Peyer's patch (tissue), 4 donors: ENCODE measurements at regions not wholly inside any gene's neighbourhood (a gene's known extent, or its start where the extent isn't known, plus 50 kb on each side); places are given as distances from the start of the nearest gene placed in this dataset.

Experiments used
- CTCF ChIP-seq, 6 experiments: fragments of 450-650 bp in 4 of 6; fragments of 200-600 bp in 2 of 6; sonication (generic) in 1 of 6; IDR thresholded peaks; one replicate each; pipeline ENCODE4 v1.5.1; 2017 to 2019; ENCODE audit warnings: antibody characterized with exemption in 6 of 6, mild to moderate bottlenecking in 3 of 6, moderate library complexity in 1 of 6
- POLR2A ChIP-seq, 2 donors: fragments of 450-650 bp; IDR thresholded peaks; one replicate each; pipeline ENCODE4 v1.5.1; 2017; ENCODE audit warnings: antibody characterized with exemption in 2 of 2, mild to moderate bottlenecking in 2 of 2, moderate library complexity in 2 of 2

GRCh38 chr2:226066873-226067272 is 667.4 kb downstream of the NYAP2 start:
- TF ChIP-seq POLR2A (IDR thresholded peaks at IDR 0.05) (no peak), CTCF (IDR thresholded peaks at IDR 0.05) (no peak)
